Glutamatergic neuron (in vitro differentiated cells): ENCODE measurements at regions not wholly inside any gene's neighbourhood (a gene's known extent, or its start where the extent isn't known, plus 50 kb on each side); places are given as distances from the start of the nearest gene placed in this dataset.
A peak's percentile ranks its signal among the peaks of the same experiment; 100 is the strongest.

Experiments
- DNase-seq: peaks from one replicate; pipeline ENCODE4 v3.0.0; 2022
- H3K27ac Mint-ChIP-seq: one replicate; pipeline ENCODE4 v1.8.0; 2020; ENCODE audit warnings: mild to moderate bottlenecking, mixed read lengths, inconsistent platforms; ENCODE audit not compliant: unreplicated experiment
- H3K27me3 Mint-ChIP-seq: one replicate; pipeline ENCODE4 v1.8.0; 2020; ENCODE audit warnings: mild to moderate bottlenecking, moderate library complexity, mixed read lengths, inconsistent platforms; ENCODE audit not compliant: unreplicated experiment
- H3K36me3 Mint-ChIP-seq: one replicate; pipeline ENCODE4 v1.8.0; 2020; ENCODE audit warnings: mild to moderate bottlenecking, mixed read lengths, inconsistent platforms; ENCODE audit not compliant: unreplicated experiment
- H3K4me1 Mint-ChIP-seq: one replicate; pipeline ENCODE4 v1.8.0; 2020; ENCODE audit warnings: mild to moderate bottlenecking, low read depth, mixed read lengths, inconsistent platforms; ENCODE audit not compliant: unreplicated experiment
- H3K4me3 Mint-ChIP-seq: one replicate; pipeline ENCODE4 v1.8.0; 2020; ENCODE audit warnings: mild to moderate bottlenecking, mixed read lengths, inconsistent platforms; ENCODE audit not compliant: unreplicated experiment
- H3K9me3 Mint-ChIP-seq: one replicate; pipeline ENCODE4 v1.8.0; 2020; ENCODE audit warnings: mild to moderate bottlenecking, moderate library complexity, mixed read lengths, inconsistent platforms; ENCODE audit not compliant: unreplicated experiment
- CTCF ChIP-seq: fragments of 200-600 bp; sonication (generic); IDR thresholded peaks from one replicate; pipeline ENCODE4 v1.5.0; 2021; ENCODE audit not compliant: partially characterized antibody, unreplicated experiment

- Mint-ChIP-seq H3K9me3 (peaks cover 3% of the 10 kb centered on the region), H3K27me3 (no peaks in the 10 kb centered on the region), H3K27ac (no peak overlapping the region), H3K4me1 (peaks cover 2% of the 10 kb centered on the region), H3K4me3 (no peak overlapping the region), H3K36me3 (no peaks in the 10 kb centered on the region)
- no peak for DNase-seq
- no peak for TF ChIP-seq CTCF
Observed at GRCh38 chr14:85420278-85420677, 109.7 kb upstream of the FLRT2 start.

GRCh38 chr14:85420707-85421106 lies 109.2 kb upstream of the FLRT2 start:
- H3K36me3 Mint-ChIP-seq = no peaks in the 10 kb centered on the region
- H3K4me1 Mint-ChIP-seq = peaks cover 2% of the 10 kb centered on the region
- H3K27ac Mint-ChIP-seq = peak overlapping the region; percentile 31
- peaks cover 3% of the 10 kb centered on the region for H3K9me3 Mint-ChIP-seq
- no peak for TF ChIP-seq CTCF
- DNase-seq = no peak
- H3K27me3 Mint-ChIP-seq = no peaks in the 10 kb centered on the region
- H3K4me3 Mint-ChIP-seq = no peak overlapping the region

DNA sequence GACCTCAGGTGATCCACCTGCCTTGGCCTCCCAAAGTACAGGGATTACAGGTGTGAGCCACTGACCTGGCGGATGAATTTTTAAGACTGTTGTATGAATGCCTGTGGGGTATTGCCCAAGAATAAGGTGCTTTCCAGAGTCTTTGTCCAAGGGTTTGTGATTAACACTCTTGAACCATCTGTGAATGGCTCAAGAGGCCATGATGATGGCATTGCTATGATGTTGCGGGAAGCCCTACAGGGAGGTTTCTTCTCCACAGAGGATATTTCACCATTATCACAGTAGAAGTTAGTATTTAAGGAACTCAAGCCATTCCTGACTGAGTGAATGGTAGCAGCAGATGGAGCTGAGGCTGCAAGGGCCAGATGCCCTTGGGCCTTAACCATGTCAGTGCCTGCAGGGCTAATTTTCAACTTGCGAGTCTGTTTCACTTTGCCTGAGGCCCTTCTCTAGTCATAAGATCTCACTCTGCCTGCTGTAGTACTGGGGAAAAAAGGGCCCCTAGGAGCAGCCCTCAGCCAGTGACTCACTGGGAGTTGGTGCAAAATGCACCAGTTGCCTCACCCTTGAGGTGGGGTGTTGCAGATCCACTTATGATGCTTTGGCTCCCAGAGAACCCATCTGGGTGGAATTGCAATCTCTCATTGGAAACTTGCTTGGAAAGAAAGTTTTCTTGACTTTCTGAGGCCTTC lies 108.6 kb upstream of the FLRT2 start:
- Mint-ChIP-seq H3K4me1 (peaks cover 2% of the 10 kb centered on the region), H3K36me3 (no peaks in the 10 kb centered on the region), H3K27ac (no peak overlapping the region), H3K27me3 (no peaks in the 10 kb centered on the region), H3K4me3 (no peak overlapping the region), H3K9me3 (peaks cover 3% of the 10 kb centered on the region)
- no peak for TF ChIP-seq CTCF
- no peak for DNase-seq

DNA sequence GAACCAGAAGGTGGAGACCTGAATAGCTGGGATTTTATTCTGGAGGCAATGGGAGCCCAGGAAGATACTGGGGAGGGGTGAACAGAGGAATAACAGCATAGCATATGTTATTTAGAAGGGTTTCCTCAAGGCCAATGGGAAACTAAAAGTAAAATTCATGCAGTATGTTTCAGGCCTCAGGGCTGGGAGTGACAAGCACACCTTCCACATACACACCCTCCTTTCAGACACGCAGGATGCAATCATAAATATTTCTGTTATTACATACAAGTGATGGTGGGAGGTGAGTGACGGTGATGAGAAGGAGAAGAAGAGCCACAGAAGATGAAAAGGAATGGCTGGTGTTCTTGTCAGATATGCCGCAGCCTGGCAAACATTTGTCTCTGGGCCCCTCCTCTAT lies 106.1 kb upstream of the FLRT2 start:
- no peak for DNase-seq
- Mint-ChIP-seq H3K9me3 (peaks cover 3% of the 10 kb centered on the region), H3K4me3 (no peak overlapping the region), H3K27me3 (no peaks in the 10 kb centered on the region), H3K27ac (no peak overlapping the region), H3K36me3 (no peaks in the 10 kb centered on the region), H3K4me1 (peaks cover 2% of the 10 kb centered on the region)
- no peak for TF ChIP-seq CTCF

GRCh38 chr14:85425507-85425906 lies 104.4 kb upstream of the FLRT2 start:
- Mint-ChIP-seq H3K4me3 (no peak overlapping the region), H3K4me1 (peaks cover 2% of the 10 kb centered on the region), H3K27me3 (no peaks in the 10 kb centered on the region), H3K27ac (no peak overlapping the region), H3K36me3 (peaks cover 6% of the 10 kb centered on the region), H3K9me3 (peaks cover 6% of the 10 kb centered on the region)
- peak; percentile 30 for TF ChIP-seq CTCF
- no peak for DNase-seq
